IPS-15b (cell line): ENCODE measurements at regions not wholly inside any gene's neighbourhood (a gene's known extent, or its start where the extent isn't known, plus 50 kb on each side); places are given as distances from the start of the nearest gene placed in this dataset.

Experiments used
- H3K27me3 ChIP-seq: one replicate; pipeline ENCODE4 v1.6.1; 2013; ENCODE audit warnings: low read length; ENCODE audit not compliant: control insufficient read depth, insufficient read depth
- H3K36me3 ChIP-seq: one replicate; pipeline ENCODE4 v1.6.1; 2013; ENCODE audit warnings: low read length; ENCODE audit not compliant: control insufficient read depth, insufficient read depth
- H3K4me1 ChIP-seq: one replicate; pipeline ENCODE4 v1.6.1; 2013; ENCODE audit warnings: mild to moderate bottlenecking, low read length; ENCODE audit not compliant: control insufficient read depth, insufficient read depth
- H3K4me3 ChIP-seq: one replicate; pipeline ENCODE4 v1.5.1; 2013; ENCODE audit warnings: low read depth, low read length
- H3K9ac ChIP-seq: one replicate; pipeline ENCODE4 v1.6.1; 2013; ENCODE audit warnings: low read depth, mild to moderate bottlenecking, low read length
- H3K9me3 ChIP-seq: one replicate; pipeline ENCODE4 v1.6.1; 2013; ENCODE audit warnings: mild to moderate bottlenecking, low read length; ENCODE audit not compliant: control insufficient read depth, insufficient read depth

GRCh38 chr5:154562244-154562880 lies 84.3 kb upstream of the HAND1 start:
- Histone ChIP-seq H3K9me3 (no peaks in the 10 kb centered on the region), H3K36me3 (no peaks in the 10 kb centered on the region), H3K9ac (no peak overlapping the region), H3K27me3 (no peaks in the 10 kb centered on the region), H3K4me3 (no peak overlapping the region), H3K4me1 (no peaks in the 10 kb centered on the region)

GRCh38 chr5:154559398-154560276 lies 81.6 kb upstream of the HAND1 start:
- H3K36me3 ChIP-seq, result no peaks in the 10 kb centered on the region
- no peak overlapping the region for H3K9ac ChIP-seq
- H3K4me3 ChIP-seq, result no peak overlapping the region
- no peaks in the 10 kb centered on the region for H3K4me1 ChIP-seq
- no peaks in the 10 kb centered on the region for H3K9me3 ChIP-seq
- no peaks in the 10 kb centered on the region for H3K27me3 ChIP-seq

DNA sequence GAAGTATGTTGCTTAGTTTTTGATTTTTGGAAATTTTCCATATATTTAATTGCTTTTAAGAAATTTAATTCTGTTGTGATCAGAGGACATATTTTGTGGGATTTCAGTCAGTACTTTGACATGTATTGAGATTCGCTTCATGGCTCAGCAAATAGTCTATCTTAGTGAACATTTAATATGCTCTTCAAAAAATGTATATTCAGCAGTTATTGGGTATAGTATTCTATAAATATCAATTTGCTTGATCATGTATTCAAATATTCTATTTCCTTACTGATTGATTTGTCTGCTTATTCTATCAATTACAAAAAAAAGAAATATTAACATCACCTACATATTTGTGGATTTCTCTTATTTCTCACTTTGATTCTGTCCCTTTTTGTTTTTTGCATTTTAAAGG lies 79.5 kb upstream of the HAND1 start:
- no peaks in the 10 kb centered on the region for H3K4me1 ChIP-seq
- H3K9ac ChIP-seq, result no peak overlapping the region
- no peak overlapping the region for H3K4me3 ChIP-seq
- no peaks in the 10 kb centered on the region for H3K9me3 ChIP-seq
- no peaks in the 10 kb centered on the region for H3K36me3 ChIP-seq
- H3K27me3 ChIP-seq, result no peaks in the 10 kb centered on the region

DNA sequence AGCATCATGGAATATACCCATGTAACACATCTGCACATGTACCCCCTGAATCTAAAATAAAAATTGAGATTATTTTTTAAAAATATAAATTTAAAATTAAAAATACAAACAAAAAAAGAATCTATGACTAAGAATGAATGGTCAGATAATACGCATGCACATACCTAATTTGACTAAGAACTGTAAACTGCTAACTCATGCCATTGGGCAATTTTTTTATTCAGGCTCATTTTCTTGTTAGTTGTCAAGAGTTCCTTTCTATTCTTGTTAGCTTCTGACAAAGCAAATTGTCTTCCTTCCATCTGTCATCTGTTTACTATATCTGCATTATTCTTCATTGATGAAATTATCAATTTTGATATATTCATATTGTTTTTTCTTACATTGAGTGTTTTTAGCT lies 69.5 kb upstream of the HAND1 start:
- Histone ChIP-seq H3K9me3 (no peaks in the 10 kb centered on the region), H3K9ac (no peak overlapping the region), H3K27me3 (peaks cover 7% of the 10 kb centered on the region), H3K4me1 (no peaks in the 10 kb centered on the region), H3K4me3 (no peak overlapping the region), H3K36me3 (no peaks in the 10 kb centered on the region)

GRCh38 chr5:154546719-154547118 lies 68.7 kb upstream of the HAND1 start:
- no peak overlapping the region for H3K9ac ChIP-seq
- peaks cover 12% of the 10 kb centered on the region for H3K27me3 ChIP-seq
- H3K4me3 ChIP-seq, result no peak overlapping the region
- H3K9me3 ChIP-seq, result no peaks in the 10 kb centered on the region
- no peaks in the 10 kb centered on the region for H3K4me1 ChIP-seq
- no peaks in the 10 kb centered on the region for H3K36me3 ChIP-seq

GRCh38 chr5:154544646-154545045 lies 66.6 kb upstream of the HAND1 start:
- H3K27me3 ChIP-seq, result peaks cover 12% of the 10 kb centered on the region

GRCh38 chr5:154543380-154543779 lies 65.4 kb upstream of the HAND1 start:
- Histone ChIP-seq H3K4me1 (no peaks in the 10 kb centered on the region), H3K27me3 (peaks cover 12% of the 10 kb centered on the region), H3K9ac (no peak overlapping the region), H3K36me3 (no peaks in the 10 kb centered on the region), H3K4me3 (no peak overlapping the region), H3K9me3 (no peaks in the 10 kb centered on the region)

More at GRCh38 chr5:154544646-154545045, 66.6 kb upstream of the HAND1 start:
- Histone ChIP-seq H3K9ac (no peak overlapping the region), H3K4me1 (no peaks in the 10 kb centered on the region), H3K36me3 (no peaks in the 10 kb centered on the region), H3K9me3 (no peaks in the 10 kb centered on the region), H3K4me3 (no peak overlapping the region)

GRCh38 chr5:154542581-154542980 lies 64.6 kb upstream of the HAND1 start:
- H3K36me3 ChIP-seq, result no peaks in the 10 kb centered on the region
- H3K4me1 ChIP-seq, result no peaks in the 10 kb centered on the region
- no peaks in the 10 kb centered on the region for H3K9me3 ChIP-seq
- H3K4me3 ChIP-seq, result no peak overlapping the region
- H3K27me3 ChIP-seq, result peaks cover 12% of the 10 kb centered on the region
- H3K9ac ChIP-seq, result no peak overlapping the region

- H3K9me3 ChIP-seq, result no peaks in the 10 kb centered on the region
- H3K4me3 ChIP-seq, result no peak overlapping the region
- no peaks in the 10 kb centered on the region for H3K36me3 ChIP-seq
- no peaks in the 10 kb centered on the region for H3K4me1 ChIP-seq
- H3K9ac ChIP-seq, result no peak overlapping the region
- peaks cover 12% of the 10 kb centered on the region for H3K27me3 ChIP-seq
These were observed 64.0 kb upstream of the HAND1 start for GRCh38 chr5:154542000-154542399.

DNA sequence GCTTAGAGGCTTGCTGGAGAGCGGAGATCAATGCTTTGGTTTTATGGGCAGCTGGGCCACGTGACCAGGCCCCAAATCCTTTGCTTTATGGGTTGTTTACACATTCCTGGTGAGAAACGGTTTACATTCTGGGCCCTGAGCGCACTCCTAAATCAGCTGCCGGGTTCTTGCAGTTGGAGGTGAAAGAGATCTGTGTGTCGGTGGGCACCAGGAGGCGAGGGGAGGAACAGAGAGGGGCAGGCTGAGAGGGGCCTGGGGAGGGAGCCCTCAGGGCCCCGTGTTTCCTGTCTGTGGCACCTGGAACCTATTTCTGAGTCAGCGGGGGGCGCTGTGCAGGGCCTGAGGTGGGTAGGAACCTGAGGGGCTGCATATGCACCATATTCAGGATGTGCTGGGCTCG lies 63.5 kb upstream of the HAND1 start:
- Histone ChIP-seq H3K9me3 (no peaks in the 10 kb centered on the region), H3K4me3 (no peak overlapping the region), H3K27me3 (peaks cover 12% of the 10 kb centered on the region), H3K4me1 (no peaks in the 10 kb centered on the region), H3K9ac (no peak overlapping the region), H3K36me3 (no peaks in the 10 kb centered on the region)

DNA sequence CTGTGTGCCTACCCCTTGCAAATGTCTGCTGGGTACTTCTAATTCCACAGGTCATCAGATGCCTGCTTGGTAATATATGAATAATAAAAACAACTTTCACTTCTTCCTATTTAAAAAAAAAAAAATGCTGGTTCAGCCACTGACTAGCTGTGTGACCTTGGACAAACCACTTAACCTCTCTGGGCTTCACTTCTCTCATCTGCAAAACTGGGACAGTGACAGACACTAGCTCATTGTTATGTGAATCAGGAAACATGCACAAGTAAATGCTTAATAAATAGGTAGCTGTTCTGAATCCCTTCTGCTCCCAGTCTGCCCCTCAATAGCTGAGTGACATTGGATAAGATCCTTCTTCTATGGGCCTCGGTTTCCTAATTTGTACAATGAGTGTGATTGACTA lies 62.6 kb upstream of the HAND1 start:
- H3K4me1 ChIP-seq, result no peaks in the 10 kb centered on the region
- no peaks in the 10 kb centered on the region for H3K36me3 ChIP-seq
- H3K27me3 ChIP-seq, result peaks cover 12% of the 10 kb centered on the region
- no peak overlapping the region for H3K9ac ChIP-seq
- no peaks in the 10 kb centered on the region for H3K9me3 ChIP-seq
- H3K4me3 ChIP-seq, result no peak overlapping the region

DNA sequence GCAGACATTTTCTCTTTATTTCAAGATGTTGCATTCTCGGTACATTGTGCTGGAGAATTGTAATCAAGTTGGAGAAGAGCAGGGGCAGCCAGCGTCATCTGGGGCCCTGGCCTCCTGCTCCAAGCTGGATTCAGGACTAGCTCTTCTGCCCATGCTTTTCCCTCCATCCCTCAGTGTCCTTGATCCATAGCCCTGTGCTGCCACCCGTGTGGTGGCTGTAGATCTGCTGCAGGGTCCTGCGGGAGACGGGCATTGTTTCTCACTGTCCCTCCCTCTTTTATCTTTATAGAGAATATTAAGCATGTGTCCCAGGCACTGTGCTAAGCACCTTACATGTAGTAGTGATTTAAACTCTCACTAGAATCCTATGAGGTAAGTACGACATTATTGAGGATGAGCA lies 60.5 kb upstream of the HAND1 start:
- H3K9me3 ChIP-seq, result no peaks in the 10 kb centered on the region
- H3K4me3 ChIP-seq, result no peak overlapping the region
- no peak overlapping the region for H3K9ac ChIP-seq
- peaks cover 12% of the 10 kb centered on the region for H3K27me3 ChIP-seq
- H3K36me3 ChIP-seq, result no peaks in the 10 kb centered on the region
- H3K4me1 ChIP-seq, result no peaks in the 10 kb centered on the region
